NCI-H1417 (cell line): ENCODE measurements at regions not wholly inside any gene's neighbourhood (a gene's known extent, or its start where the extent isn't known, plus 50 kb on each side); places are given as distances from the start of the nearest gene placed in this dataset.

ENCODE experiments used
- DNase-seq, 3 experiments: peaks; one replicate each; lab custom pipeline; 2025; lab: John Stamatoyannopoulos, UW

DNA sequence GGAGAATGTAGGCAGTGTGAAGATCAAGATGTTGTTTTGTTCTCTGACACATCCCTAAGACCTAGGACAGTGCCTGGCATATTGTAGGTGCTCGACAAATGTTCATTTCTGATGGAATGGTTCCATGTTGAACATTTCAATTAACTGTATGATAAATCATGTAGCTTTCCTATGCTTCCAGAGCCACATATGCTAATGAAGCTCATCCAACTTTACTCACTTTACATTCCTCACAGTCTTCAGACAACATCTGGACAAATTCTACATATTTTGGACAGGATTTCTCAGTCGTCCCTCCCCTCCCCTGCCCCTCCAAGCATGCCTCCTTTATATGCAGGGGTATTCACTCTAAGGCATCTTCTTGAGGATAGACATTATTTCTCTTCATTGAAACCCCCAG is 177.9 kb downstream of the BLID start:
- no peak for DNase-seq

DNA sequence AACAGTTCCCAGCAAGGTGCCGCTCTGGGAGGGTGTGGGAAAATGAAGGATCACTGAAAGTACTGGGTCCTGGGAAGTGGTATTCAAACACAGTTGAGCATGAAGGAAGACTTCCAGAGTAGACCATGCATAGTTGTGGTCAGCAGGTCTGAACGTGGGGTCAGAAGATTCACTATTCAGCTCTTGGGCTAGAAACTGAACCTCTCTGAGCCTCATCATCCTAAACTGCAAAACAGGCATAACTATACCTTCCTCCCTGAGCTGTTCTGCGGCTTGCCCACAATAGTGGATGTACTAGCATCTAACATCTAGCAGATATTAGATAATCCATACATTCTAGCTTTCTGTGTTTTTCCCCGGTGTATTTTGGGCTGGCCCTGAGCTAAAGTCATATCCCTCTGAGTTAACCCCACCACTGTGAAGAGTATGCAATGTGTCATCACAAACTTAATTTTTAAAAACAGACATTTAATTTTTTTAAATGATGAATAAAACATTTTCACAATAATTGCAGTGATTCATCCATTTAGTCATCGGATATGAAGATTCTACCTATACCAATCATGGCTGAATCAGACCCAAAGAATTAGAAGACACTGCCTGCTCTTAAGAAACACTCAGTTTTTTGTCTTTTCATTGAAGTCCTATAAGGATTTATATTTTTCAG is 179.1 kb downstream of the BLID start:
- DNase-seq: no peak

DNA sequence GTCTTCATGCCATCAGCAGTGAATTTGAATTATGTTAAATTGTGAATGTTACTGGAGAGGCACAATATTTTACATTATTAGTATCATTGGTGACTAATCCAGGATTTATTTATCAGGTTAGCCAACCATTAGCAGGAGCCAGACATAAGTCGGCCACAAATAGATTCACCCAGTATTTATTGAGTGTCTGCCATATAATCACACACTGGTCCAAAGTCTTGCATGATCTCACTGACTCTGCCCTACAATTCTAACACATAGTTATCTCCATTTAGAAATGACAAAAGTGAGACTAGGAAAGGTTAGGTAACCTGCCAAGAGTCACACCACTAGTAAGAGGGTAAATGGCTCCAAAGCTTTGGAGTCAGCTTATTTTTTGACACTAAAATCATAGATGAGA is 179.6 kb downstream of the BLID start:
- DNase-seq: no peak

GRCh38 chr11:121933694-121934093 is 182.3 kb downstream of the BLID start:
- DNase-seq: no peak

DNA sequence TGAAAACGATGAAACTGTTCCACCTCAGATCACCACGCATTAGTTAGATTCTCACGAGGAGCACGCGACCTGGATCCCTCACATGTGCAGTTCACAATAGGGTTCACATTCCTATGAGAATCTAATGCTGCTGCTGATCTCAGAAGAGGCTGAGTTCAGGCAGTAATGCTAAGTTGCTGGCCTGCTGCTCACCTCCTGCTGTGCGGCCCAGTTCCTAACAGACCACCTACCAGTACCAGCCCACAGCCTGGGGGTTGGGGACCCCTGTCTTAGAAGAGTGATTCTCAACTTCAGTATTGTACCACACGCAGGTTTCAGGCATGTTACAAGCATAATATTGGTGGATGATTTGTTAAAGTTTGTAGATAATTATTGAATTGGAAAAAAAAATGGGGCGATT is 182.7 kb downstream of the BLID start:
- DNase-seq: no peak

DNA sequence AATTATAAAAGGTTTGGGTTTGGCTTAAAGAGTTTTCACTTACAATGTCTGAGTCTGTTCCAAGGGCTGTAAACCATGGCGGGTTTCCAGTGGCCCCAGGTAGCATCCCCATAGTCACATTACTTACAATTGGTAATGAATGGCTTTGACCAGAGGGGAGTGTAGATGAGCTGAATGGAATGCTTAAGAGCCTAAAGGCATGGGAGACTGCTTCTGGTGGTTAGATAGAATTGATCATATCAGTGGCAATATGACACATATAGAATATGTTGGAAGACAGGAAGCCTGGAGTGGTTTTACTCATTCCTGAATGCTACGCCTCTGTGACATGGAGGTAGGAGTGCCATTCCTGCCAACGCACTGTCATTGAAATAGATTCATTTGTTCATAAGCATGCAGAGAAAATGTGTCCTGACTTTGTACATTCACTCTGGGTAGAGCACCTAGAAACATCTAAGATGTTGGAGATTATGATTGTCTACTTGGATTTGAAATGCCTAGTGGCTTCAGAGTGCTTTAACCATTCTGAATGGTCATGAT is 183.3 kb downstream of the BLID start:
- DNase-seq: no peak

GRCh38 chr11:121931748-121932352 is 184.2 kb downstream of the BLID start:
- no peak for DNase-seq

- DNase-seq: no peak
Observed at GRCh38 chr11:121931121-121931520, 184.9 kb downstream of the BLID start.

DNA sequence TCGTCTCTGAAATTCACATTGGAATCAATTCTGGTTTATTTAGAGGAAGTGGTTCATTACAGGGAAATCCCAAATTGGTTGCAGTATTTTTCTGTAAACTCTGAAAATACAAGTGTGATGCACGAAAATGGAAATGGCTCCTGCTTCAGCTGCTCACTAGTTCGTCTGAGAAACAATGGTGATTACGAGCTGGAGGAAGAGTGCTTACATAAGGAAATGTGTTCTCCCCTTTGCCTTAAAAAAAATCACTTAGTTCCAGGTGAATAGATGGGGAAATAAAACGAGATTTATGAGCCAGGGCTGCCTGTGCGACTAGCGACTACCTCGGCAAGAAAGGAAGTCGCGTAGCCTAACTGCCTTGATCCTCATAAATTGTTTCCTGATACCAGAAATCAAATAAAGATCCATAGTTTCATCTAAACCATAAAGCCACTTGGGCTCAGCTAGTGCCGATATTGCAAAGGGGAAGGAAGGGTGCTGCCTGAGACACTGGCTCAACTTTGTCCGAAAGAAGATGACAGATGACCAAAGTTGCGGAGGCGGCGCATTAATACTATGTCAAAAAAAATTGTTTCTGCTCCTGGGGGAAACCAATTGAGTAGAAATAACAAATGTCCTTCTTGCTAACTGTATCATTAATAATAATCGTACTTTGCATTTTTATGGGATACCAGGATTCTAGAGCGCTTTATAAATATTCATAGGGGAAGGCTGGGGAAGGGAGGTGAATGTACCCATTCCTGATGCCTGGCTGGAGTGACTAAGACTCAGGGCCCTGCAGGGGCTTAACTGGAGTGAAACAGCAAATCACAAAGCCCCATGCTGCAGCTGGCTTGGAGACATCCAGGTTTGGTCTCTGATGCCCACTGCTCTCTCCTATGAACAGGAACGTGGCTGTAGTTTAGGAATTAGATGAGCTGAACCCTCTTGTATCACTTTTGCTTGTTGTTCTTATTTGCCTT is 185.7 kb downstream of the BLID start:
- peak in 1 of 3 experiments; percentile 76 for DNase-seq

GRCh38 chr11:121929581-121929980 is 186.4 kb downstream of the BLID start:
- DNase-seq: peak in 2 of 3 experiments; percentile 12 to 74

- no peak for DNase-seq
Observed at GRCh38 chr11:121928597-121929580, 187.1 kb downstream of the BLID start.

- DNase-seq: no peak
Observed at GRCh38 chr11:121927789-121928188, 188.2 kb downstream of the BLID start.

- no peak for DNase-seq
Observed at GRCh38 chr11:121927097-121927785, 188.8 kb downstream of the BLID start.

GRCh38 chr11:121924191-121924590 is 191.8 kb downstream of the BLID start:
- DNase-seq: no peak

DNA sequence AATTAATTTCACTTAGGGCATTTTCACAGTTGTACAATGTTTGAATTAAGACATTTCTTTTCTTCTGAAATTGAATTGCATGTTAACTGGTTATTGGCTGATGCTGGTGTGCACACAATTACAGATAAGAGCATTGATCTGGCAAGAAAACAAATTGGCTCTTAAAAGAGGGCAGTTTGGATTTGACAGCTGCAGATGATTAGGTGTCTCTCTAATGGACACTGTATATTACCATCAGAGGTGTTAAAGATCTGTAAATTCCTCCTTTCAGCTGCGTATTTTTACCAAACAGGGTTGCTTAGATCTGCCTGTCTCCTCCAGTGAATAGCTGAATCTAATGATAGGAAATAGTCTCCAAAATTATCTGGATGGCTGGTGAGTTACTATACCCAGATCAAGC is 198.5 kb downstream of the BLID start:
- no peak for DNase-seq

DNA sequence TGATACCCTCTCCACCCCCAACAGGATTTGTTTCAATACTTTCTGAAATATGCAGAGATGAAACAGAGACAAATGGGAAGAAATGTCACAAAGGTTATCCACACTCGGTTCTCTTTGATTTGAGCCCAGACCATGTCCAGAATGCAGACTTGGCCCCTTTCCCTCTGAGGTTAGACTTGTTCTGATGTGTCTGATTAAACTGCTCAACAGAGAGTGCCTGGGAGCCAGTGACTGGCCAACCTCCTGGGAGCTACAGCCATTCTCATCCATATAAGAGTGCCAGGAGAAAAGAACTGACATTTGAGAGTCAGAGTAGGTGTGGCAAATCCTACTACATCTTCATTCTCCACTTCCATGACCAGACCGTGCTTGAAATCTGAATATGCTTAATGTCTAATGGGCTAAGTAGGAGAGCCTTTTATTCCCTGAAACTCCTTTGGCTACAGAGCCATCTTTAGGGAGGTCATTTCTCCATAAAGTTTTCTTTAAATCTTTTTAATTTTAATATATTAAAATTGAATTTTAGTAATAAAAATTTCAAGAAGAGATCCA is 201.4 kb downstream of the BLID start:
- DNase-seq: no peak

DNA sequence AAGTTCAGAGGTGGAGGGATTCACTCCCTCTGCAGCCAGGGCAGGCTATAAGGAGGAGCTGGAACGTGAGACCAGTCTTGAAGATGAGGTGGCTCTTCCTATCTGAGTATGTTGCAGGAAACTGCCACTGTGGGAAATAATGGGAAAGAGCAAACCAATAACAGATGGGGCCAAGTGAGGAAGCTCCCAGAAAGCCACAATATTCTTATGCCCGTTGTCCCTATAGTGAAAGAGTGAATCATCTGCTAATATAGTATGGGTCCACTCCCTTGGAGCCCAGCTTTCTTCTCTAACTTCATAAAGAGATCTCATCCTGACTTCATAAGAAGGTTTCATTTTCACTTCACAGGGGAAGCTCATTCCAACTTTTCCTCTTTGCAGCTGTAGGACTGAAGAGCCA is 206.4 kb downstream of the BLID start:
- DNase-seq: no peak

DNA sequence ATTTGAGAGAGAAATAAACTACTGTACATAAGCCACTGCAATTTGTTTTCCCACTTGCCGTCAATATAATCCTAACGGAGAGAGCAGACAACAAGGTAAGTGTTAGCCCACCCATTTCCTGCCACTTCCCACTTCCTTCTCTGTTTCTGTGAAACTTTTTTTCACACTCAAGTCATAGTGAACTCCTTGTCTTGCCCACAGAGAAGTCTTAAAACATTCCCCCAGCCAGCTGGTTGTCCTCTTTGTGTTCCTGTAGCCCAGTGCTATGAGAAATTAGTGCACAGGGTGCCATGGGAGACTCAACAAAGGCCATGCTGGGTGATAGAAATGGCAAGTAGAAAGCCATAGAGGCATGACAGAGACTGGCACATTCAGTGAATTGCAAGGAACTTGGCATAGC is 208.6 kb downstream of the BLID start:
- no peak for DNase-seq

GRCh38 chr11:121904148-121904547 is 211.9 kb downstream of the BLID start:
- DNase-seq: no peak

DNA sequence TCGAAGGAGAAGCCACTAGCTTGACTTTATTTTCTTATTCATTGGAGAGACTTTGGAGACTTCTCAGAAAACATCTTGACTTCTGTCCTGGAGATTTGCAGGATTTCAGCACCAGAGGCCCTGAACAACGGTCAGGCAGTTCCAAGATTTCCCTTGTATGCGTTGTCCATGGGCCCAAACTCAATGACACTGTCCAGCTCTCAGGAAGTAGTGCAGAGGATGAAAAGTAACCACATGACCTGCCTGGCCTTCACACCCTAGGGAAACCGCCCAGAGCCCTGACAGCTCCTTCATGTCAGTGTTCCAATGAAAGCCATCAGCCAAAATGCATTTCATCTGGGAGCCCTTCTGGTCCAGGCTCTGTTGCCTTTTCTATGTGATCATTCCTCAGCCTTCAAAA is 214.1 kb downstream of the BLID start:
- DNase-seq: no peak
